Stimulated activated naive CD8-positive, alpha-beta T cell treated with anti-CD3 and anti-CD28 coated beads, Interleukin-15, Interleukin-2, amounts not matched to agents 100 U/mL and 50 U/mL, for 24 hours (primary cell): ENCODE measurements at regions not wholly inside any gene's neighbourhood (a gene's known extent, or its start where the extent isn't known, plus 50 kb on each side); places are given as distances from the start of the nearest gene placed in this dataset.

Experiments
- ATAC-seq: fragments of 150-1000 bp; cut with Tn5 transposase; one replicate; pipeline ENCODE4 v1.10.0; 2021
- DNase-seq: peaks from one replicate; pipeline ENCODE4 v3.0.0; 2021

DNA sequence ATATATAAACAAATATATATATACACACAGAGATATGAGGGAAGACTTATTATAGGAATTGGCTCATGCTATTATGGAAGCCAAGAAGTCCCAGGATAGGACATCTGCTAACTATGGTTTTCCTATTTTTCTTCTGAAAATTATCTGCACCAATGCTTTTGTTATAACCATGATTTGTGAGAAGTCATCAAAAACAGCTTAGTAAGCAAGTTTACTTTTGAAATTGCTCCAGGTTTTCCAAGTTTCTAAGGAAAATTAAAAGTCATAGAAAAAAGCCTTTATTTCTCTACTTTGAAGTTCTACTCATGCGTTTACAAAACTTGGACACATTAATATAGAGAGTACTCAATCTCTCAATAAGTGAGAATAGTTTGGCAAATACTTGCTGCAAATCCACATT lies 213.1 kb downstream of the TRAM1L1 start:
- DNase-seq (no peak), ATAC-seq (no peak)

DNA sequence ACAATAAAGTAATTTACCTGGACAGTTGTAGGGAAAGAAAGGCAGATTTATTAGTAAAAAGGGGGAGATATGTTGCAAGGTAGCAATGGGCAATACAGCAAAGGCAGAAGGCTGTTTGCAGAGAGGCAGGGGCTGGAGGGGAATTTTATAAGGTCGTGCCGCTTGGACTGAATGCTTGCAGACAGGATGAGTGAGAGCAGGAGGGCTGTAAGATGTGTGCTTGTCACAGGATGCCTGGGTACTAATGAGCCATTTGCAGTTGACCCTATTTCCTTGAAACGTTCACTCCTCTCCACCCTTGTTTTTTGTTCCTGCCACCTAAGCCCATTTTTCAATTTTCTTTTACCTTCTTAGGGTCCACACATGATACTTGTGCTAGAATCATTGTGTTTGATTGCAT lies 214.7 kb downstream of the TRAM1L1 start:
- DNase-seq (no peak), ATAC-seq (no peak)

DNA sequence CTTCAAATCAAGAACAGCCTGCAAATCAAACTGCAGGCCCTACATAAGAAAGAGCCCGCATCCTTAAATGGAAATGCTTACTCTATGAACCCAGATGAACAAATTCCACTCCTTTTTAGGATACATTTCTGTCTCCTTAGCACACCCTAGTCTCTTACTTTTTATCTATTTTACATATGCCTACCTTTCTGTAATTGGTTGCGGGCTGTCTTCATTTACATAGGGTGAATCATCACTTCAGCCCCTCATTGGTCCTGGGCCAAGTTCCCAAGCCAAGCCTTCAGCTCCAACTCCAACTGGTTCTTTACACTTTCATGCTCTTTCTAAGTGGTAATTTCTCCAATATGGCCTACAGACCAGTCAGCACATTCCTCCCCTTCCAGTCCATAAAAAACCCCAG lies 219.3 kb downstream of the TRAM1L1 start:
- DNase-seq (no peak), ATAC-seq (no peak)

DNA sequence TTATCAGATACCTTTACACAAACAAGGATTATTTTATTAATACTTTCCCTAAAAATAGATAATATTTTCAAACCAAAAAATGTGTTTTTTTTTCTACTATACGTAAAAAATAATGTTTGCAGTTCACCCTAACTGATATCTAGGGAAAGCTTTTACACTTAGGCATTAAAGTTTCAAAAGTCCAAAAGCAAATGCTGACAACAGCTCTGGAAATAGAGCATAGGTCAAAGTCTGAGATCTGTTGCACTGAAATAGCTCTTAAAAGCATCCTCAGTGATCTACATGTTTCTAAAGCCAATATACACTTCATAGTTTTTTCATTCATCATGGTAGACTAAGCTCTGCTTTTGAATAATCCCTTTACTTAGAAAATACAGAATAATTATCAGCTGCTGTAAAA lies 222.8 kb downstream of the TRAM1L1 start:
- no peak for DNase-seq

DNA sequence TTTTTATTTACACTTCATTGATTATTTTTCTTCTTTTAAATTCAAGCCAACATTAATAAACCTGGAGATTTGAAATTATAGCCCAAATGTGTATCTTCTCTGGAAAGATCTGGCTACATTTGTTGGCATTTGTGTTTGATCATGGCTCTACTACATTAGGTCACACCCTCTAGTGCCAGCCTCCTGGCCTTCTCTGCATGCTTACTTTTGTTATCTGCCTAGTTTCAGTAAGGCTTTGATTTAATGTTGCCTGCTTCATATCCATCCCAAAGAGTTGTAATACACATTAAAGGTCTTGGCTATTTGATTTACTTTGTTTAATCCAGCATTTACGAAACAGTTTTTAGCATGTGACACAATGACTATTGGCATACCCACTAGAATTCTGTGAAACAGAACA lies 224.5 kb downstream of the TRAM1L1 start:
- ATAC-seq (no peak), DNase-seq (no peak)

More for the DNA sequence above, 222.8 kb downstream of the TRAM1L1 start:
- no peak for ATAC-seq

DNA sequence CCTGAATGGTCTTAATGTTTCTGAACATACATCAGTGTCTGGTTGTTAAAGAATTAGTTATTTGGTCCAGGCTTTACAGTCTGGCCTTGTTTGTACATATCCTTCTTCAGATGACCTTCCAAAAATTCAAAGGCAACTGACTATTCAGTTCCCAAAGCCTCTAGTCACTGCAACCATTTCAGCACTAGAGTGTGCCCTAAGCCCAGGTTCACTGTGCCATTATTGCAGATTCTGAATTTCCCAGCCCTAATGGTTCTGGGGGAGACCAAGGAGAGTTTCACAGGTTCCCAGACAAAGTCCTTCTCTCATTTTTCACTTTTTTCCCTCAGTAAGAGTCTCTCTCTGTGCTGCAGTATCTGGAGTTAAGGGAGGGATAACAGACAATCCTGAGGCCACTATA lies 235.8 kb downstream of the TRAM1L1 start:
- DNase-seq (no peak), ATAC-seq (no peak)

DNA sequence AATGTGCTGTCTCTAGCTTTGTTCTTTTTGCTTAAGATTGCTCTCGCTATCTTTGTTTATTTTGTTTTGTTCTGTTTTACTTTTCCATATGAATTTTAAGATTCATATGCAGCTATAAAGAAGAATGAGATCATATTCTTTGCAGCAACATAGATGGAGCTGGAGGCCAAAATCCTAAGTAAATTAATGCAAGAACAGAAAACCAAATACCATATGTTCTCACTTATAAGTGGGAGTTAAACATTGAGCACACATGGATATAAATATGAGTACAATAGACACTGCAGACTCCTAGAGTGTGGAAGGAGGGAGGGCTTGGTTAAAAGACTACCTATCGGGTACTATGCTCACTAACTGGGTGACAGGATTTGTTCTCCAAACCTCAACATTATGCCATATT lies 237.8 kb downstream of the TRAM1L1 start:
- ATAC-seq (no peak), DNase-seq (no peak)

DNA sequence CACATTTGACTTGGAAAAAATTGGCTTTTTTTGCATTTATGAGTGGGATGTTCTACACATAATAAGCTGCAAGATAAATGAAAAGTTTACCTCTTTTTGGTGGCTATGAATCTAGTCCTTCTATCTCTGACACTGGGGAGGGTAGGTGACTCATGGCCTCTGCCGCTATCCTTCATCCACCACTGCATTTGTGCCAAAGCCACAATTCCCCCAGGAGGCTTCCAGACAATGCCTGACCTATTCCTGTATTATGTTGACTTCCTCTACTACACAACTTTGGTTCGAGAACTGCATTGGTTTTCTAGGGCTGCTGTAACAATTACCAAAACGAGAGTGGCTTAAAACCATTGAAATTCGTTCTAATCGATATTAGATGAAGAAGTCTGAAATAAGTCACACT lies 245.6 kb downstream of the TRAM1L1 start:
- DNase-seq (no peak), ATAC-seq (no peak)

DNA sequence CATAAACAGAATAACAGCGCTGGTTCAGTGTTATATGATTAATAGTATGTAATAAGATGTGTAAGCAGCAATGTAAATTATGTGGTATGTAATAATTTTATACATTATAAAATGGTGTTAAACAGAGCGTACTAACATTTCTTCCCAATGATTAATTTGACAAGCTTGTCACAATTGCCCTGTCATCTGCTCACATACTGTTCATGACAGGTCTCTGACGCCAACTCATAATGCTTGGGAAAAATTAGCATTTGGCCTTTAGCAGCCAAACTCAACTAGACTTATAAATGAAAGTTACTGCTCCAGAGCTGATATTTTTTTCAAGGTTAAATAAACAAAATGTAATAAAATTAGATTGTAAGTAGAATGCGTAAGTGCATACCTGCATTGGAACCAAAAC lies 246.8 kb downstream of the TRAM1L1 start:
- ATAC-seq (no peak), DNase-seq (no peak)

DNA sequence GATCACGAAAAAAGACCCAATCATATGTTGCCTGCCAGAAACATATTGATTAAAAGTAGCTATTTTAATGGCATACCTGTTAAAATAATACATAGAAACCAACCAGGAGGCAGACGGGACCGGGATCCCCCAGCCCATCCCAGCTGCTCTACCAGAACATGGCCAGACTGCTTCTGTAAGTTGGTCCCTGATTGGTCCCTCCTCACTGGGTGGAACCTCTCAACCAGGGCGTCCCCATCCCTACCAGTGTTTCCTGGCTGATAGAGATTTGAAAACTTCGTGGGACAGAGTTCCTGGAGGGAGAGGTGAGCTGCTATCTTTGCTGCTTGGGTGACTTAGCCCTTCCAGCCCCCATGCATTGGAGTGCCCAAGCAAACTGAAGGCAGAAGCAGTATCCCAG lies 256.2 kb downstream of the TRAM1L1 start:
- ATAC-seq, result no peak
- DNase-seq, result no peak

DNA sequence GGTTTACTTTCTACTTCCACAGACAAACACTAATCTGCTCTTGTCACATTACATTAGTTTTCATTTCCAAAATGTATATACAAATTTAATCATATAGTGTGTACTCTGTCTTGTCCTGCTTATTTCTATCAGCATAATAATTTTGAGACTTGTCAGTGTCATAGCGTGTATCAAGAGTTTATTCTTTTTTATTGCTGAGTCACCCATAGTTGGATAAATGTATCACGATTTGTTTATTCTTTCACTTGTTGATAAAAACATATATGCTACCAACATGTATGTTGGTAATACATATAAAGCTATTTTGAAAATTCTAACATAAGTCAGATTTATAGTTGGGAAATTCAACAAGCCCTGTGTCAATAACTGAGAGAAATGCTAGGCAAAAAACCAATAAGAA lies 261.2 kb downstream of the TRAM1L1 start:
- DNase-seq (no peak), ATAC-seq (no peak)

DNA sequence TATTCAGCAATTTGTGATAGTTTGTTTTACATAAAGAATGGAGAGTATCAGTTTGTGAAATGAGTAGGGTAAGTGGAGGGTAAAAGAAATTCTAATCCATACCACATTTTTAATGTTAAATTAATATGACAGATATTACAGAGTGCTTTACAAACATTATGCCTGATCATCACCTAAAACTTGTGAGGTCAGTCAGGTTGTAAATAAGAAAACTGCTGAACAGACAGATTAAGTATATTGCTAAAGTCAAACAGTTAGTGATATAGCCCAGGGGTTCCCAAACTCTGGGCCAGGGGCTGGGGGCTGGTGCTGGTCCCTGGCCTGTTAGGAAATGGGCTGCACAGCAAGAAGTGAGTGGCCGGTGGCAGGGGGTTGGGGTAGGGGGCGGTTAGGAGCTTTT lies 273.6 kb downstream of the TRAM1L1 start:
- DNase-seq, result no peak
- ATAC-seq, result no peak

DNA sequence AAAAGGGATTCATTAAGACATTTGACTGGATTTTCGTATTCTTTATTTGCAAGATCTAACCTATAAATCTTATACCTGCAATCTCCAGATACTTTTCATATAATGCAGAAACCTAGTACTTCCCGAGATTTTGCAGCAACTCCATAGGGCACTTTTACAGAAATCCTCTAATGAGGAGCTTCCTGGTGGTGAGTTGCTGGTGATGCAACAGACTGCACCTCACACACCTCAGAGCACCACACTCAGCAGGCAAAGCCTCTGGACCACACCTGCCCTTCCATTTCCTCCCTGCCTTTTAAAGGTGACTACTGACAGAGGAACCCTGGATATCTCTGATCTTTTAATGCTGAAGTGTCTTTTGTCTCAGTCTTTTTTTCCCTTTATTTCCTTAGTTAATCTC lies 289.4 kb downstream of the TRAM1L1 start:
- no peak for ATAC-seq
- DNase-seq, result no peak

DNA sequence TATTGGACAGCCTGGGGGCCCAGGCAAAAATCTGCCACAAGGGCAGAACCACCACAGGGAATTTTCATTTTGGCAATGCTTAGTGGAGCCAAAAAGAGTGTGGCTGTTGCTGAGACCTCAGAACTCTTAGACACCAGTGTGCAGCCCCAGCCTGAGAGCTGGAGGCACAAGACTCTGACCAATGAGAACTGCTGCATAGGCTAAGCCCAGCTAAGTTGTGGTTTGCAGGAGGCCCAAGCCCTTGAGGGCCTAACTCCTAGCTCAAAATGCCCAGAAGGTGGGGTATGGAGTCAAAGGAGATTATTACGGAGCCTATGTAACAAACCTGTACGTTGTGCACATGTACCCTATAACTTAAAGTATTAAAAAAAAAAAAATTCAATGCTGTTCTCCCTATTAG lies 296.7 kb downstream of the TRAM1L1 start:
- ATAC-seq, result no peak
- no peak for DNase-seq

DNA sequence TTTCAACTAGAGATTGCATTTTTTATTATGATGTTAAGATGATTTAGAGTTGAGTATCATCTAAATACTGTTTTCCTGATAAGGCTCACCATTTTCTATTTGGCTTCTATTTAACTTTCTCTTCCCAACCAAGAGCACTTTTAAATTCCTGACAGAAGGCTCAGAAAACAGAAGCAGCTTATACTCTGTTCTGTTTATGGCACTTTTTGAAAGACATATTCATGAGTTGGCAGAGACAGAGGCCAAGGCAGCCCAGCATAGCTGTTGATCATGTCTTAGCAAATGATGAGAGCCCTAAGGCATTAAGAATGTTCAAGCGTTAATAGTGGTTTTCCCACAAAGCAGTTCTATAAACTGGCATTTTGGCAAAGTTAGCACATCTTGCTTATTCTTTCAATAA lies 330.3 kb downstream of the TRAM1L1 start:
- no peak for DNase-seq
- ATAC-seq, result no peak

DNA sequence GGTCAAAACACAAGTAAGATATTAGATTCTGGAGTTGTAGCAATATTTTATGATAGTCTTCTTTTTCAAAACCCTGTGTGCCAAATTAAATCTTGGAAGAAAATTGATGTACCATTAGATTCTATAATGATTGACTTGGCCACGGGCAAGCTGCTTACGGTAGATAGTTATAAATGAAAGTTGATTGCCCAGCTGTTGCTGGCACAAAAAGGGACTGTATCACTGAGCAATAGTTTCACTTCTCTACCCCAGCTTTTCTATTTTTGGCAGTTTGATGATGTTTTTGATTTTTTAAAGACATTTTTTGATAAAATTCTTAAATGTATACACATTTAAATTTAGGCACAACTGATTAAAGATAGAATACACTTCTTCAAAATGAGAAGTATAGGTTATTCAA lies 333.3 kb downstream of the TRAM1L1 start:
- no peak for DNase-seq
- no peak for ATAC-seq

DNA sequence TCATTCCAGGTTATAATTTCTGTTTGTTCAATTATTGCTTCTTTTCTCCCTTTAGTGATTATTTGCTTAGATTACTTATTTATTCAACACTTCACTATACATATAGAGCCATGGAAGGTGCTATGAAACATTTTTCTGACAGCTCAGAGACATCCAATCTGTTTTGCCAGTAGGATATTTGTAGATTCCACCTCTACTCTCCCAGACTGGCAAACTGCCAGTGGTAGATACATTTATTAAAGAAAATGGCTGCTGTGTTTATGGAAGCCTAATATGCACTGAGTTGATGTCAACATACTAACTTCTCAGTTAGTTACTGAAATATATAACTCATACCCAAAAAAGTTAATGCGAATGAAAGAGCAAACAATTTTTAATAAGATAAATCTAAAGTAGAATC lies 348.6 kb downstream of the TRAM1L1 start:
- no peak for ATAC-seq

DNA sequence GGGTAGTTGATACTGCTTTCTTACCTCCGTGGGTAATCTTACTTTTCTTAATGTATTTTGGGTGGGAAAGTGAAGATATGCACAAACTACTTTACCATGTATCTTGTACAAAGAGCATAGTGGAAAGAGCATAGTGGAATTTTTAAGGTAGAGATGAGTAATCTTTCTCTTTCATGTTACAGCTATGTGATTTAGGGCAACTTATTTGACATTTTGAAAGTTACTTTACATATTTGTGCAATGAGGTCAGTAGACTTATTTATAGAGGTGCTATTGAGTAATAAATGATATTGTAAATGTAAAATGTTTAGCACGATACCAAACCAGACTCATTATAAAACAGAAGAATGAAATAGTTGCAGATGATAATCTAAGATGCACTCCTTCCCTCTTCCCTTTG lies 351.2 kb downstream of the TRAM1L1 start:
- no peak for ATAC-seq
- DNase-seq, result no peak

More for the DNA sequence above, 348.6 kb downstream of the TRAM1L1 start:
- no peak for DNase-seq

DNA sequence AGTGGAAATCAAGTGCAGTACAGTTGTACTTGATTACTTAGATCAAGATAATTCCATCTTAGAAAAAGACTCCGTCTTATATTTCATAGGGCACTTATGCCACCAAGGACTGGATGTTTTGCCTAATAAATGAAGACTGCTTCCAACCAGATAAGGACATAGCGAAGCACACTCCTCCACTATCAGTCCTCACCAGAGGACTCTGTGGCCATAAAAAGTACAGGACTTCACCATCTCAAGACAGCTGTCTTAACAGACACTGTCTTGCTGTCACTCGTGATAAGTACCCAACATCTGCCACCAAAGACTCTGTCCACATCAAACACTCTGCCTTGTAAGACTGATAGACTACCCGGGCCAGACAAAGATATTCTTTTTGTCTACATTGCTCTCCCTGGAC lies 352.0 kb downstream of the TRAM1L1 start:
- DNase-seq (no peak), ATAC-seq (no peak)

DNA sequence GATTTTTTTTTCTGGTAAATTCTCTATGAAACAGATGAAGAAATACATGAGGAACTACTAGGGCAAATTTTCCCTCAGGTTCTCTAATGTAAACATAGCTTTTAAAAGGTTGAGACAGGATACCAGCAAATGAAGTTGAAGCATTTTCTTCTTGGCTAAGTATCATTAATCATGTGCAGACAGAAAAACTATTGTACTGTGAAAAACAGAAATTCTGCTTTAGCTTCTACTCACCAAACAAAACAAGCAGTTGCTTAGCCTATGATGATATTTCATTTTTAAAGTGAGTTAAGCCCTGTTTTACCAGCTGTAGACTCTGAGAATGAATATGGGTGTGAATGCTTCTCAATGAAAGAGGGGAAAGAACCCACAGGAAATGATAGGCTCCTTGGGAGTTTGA lies 358.9 kb downstream of the TRAM1L1 start:
- DNase-seq (no peak), ATAC-seq (no peak)

DNA sequence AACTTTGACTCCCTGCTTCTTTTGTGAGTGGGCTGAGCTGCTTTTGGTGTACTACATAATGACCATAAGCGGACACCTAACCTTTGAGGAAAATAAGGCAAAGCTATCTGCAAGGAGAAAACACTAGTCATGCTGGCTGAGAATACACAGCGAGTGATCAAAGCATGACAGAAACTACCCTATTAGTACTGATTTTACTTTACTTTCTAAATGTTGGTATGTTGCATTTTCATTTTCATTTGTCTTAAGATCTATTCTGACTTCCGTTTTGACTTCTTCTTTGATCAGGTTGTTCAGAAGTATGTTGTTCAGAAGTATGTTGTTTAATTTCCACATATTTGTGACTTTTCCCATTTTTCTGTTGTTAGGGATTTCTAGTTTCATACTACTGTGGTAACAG lies 361.1 kb downstream of the TRAM1L1 start:
- DNase-seq, result no peak
- no peak for ATAC-seq

DNA sequence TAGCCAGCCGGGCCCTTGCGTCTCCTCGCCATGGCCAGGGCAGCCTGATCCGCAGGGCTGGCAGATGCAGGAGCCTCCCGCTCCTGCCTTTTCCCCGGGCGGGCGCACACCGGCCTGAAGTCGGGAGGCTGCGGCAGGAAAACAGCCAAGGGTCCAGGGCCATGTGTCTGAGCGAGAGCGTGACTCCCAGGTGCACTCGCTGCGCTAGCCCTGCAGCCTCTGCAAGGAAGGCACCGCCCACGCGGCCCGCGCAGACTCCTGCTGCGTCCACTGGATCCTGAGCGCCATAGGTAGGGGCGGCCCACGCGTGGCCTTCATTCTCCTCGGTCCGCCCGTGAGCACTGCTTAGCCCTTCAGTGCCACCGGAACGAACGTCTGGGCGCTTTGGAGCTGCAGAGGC lies 379.9 kb downstream of the TRAM1L1 start:
- DNase-seq, result no peak
- ATAC-seq, result no peak

DNA sequence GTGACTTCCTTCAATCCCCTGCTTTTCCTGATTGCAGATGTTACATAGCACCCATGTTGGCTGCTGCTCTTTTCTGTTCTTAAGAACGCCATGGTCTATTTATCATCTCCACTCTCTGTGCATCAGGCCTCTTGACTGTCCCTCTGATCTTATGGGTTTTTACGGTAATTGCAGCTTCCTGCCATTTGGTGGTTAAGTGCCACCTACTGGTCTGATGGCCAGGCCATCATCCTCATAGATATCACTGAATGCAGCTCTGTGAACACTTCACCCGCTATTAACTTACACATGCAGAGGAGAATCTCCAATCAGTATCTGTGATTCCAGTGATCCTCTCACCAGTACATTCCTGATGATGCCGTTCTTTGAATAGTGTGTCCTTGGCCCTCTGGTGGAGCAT lies 382.4 kb downstream of the TRAM1L1 start:
- no peak for DNase-seq
- ATAC-seq, result no peak

DNA sequence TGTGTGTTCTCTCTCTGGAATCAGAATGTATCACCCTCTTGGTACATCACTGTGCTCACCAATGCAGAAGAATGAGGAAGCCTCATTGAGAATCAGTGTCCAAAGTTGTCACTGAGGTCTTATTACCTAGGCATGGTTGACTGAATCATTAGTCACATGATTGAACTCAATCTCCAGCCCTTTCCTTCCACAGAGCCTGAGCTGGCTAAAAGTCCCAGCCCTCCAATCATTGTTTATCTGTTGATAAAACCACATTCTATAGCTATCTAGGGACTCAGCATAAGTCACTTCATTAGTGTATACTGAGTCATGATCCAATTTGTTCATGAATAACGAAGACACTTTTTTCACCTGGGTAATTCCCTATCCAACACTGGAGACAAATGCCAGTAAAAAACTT lies 396.8 kb downstream of the TRAM1L1 start:
- no peak for ATAC-seq

DNA sequence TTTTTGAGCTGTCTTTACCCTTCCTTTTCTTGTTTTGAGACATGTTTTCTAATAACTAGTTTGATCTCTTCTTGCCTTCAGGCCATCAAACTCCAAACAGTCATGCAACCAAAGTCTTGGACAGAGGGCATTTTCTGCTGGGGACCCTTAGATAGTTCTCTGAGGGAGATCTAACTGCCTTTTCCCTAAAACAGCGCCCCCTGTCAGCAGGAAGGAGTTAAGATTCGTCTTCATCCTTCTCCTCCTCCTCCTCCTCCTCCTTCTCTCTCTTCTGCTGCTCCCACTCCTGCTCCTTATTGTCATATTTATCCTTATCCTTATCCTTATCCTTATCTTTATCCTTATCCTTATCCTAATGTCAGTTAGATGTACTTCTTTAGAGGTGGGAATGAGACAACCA lies 417.2 kb downstream of the TRAM1L1 start:
- DNase-seq (no peak), ATAC-seq (no peak)

More for the DNA sequence above, 396.8 kb downstream of the TRAM1L1 start:
- no peak for DNase-seq

DNA sequence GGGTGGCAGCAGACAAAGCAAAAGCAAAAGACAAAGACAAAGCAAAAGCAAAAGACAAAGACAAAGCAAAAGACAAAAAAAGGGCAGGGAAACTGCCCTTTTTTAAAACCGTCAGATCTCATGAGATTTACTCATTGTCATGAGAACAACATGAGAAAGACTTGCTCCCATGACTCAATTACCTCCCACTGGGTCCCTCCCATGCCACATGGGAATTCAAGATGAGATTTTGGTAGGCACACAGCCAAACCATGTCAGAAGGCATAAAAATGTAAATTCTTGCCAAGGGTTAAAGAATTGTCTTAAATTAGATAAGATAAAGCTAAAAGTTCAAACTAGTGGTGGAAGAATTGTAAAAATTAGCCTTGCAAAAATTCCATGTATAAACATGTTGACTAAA lies 419.7 kb downstream of the TRAM1L1 start:
- ATAC-seq (no peak), DNase-seq (no peak)
